KMS-11 (cell line): ENCODE measurements at regions not wholly inside any gene's neighbourhood (a gene's known extent, or its start where the extent isn't known, plus 50 kb on each side); places are given as distances from the start of the nearest gene placed in this dataset.

ENCODE experiments used
- H2AFZ ChIP-seq: fragments of 200-600 bp; sonication (generic); 2 replicates; pipeline ENCODE4 v1.6.1; 2016; ENCODE audit warnings: antibody characterized with exemption, mixed run types, low read depth
- H3K27ac ChIP-seq: fragments of 200-600 bp; sonication (generic); 2 replicates; pipeline ENCODE4 v1.6.1; 2016; ENCODE audit warnings: mild to moderate bottlenecking, mixed run types
- H3K27me3 ChIP-seq: fragments of 200-600 bp; sonication (generic); 2 replicates; pipeline ENCODE4 v1.6.1; 2017; ENCODE audit warnings: mild to moderate bottlenecking, low read depth, mixed run types, moderate library complexity; ENCODE audit not compliant: insufficient read depth
- H3K36me3 ChIP-seq: fragments of 200-600 bp; sonication (generic); 2 replicates; pipeline ENCODE4 v1.6.1; 2017; ENCODE audit warnings: mild to moderate bottlenecking, mixed run types; ENCODE audit not compliant: insufficient read depth
- H3K4me1 ChIP-seq: fragments of 200-600 bp; sonication (generic); 2 replicates; pipeline ENCODE4 v1.6.1; 2016; ENCODE audit warnings: mild to moderate bottlenecking, low read depth, mixed run types; ENCODE audit not compliant: poor library complexity, severe bottlenecking
- H3K4me2 ChIP-seq: fragments of 200-600 bp; sonication (generic); 2 replicates; pipeline ENCODE4 v1.7.0; 2016; ENCODE audit warnings: mild to moderate bottlenecking, mixed run types
- H3K4me3 ChIP-seq: fragments of 200-600 bp; sonication (generic); IDR thresholded peaks from 2 replicates; pipeline ENCODE4 v1.6.1; 2017; ENCODE audit warnings: low read depth, low read length, mixed read lengths; ENCODE audit not compliant: insufficient read depth
- H3K79me2 ChIP-seq: fragments of 200-600 bp; sonication (generic); 2 replicates; pipeline ENCODE4 v1.6.1; 2016; ENCODE audit warnings: low read depth, mixed run types; ENCODE audit not compliant: insufficient read depth
- H3K9ac ChIP-seq: fragments of 200-600 bp; sonication (generic); 2 replicates; pipeline ENCODE4 v1.6.1; 2016; ENCODE audit warnings: mild to moderate bottlenecking, mixed run types
- H4K20me1 ChIP-seq: fragments of 200-600 bp; sonication (generic); 2 replicates; pipeline ENCODE4 v1.6.1; 2016; ENCODE audit warnings: mild to moderate bottlenecking, mixed run types; ENCODE audit not compliant: insufficient read depth
- TF ChIP-seq, protein P1 (sequence below): fragments of 200-600 bp; sonication (generic); conservative IDR thresholded peaks from 2 replicates; pipeline ENCODE4 v1.6.1; 2017; ENCODE audit warnings: low read depth, mild to moderate bottlenecking, antibody characterized with exemption, low read length, moderate library complexity, mixed read lengths

DNA sequence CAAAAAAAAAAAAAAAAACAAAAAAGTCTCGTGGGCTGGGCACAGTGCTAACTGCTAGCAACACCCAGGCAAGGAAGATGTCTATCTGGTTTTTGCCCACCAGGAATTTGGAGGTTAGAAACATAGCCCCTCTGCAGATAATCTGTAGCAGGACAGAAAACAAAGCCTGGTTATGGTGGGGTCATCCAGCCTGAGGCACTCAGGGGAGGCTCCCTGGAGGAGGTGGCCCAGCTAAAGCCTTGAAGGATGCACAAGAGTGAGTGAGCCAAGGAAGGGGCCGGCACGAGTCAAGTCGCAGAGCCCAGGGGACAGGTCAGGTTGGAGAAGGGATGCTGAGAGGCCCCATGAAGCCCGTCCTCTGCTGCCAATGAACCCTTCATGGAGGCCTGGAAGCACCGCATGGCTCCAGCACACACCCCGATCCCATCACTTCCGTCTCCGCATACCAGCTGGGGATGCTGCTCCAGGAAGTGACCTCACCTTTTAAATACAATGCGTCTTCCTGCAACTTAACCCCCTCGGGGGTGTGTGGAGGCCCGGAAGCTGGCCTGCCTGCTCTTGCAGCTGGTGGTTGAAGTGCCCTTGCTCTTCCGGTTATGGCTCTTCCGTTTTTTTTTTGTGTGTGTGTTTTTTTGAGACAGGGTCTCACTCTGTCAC lies 86.5 kb downstream of the ENGASE start:
- H3K9ac ChIP-seq, result no peak overlapping the region
- H2AFZ ChIP-seq, result no peak overlapping the region
- H3K79me2 ChIP-seq, result no peaks in the 10 kb centered on the region
- TF ChIP-seq, protein P1, sequence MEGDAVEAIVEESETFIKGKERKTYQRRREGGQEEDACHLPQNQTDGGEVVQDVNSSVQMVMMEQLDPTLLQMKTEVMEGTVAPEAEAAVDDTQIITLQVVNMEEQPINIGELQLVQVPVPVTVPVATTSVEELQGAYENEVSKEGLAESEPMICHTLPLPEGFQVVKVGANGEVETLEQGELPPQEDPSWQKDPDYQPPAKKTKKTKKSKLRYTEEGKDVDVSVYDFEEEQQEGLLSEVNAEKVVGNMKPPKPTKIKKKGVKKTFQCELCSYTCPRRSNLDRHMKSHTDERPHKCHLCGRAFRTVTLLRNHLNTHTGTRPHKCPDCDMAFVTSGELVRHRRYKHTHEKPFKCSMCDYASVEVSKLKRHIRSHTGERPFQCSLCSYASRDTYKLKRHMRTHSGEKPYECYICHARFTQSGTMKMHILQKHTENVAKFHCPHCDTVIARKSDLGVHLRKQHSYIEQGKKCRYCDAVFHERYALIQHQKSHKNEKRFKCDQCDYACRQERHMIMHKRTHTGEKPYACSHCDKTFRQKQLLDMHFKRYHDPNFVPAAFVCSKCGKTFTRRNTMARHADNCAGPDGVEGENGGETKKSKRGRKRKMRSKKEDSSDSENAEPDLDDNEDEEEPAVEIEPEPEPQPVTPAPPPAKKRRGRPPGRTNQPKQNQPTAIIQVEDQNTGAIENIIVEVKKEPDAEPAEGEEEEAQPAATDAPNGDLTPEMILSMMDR, result no peak
- no peaks in the 10 kb centered on the region for H4K20me1 ChIP-seq
- no peak overlapping the region for H3K4me3 ChIP-seq
- no peak overlapping the region for H3K27ac ChIP-seq
- no peaks in the 10 kb centered on the region for H3K36me3 ChIP-seq
- H3K4me1 ChIP-seq, result no peaks in the 10 kb centered on the region
- H3K27me3 ChIP-seq, result peaks cover 100% of the 10 kb centered on the region
- H3K4me2 ChIP-seq, result no peak overlapping the region

DNA sequence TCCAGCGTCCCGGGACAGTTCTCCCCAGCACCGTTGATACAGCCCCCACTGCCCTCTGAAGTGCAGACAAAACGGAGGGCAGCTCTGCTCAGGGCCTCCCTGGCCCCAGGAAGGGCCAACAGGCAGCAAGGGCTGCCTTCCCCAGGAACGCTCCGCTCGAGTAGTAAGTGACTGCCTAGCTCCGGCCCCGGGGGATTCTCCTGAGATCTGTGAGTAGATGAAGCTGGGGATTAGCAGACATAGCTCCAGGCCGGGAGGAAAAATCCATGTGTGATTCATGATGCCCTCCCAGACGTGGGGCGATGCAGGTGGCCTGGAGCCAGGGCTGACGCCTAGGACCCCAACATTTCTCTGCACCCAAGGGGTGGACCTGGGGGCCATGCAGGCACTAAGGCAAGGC lies 85.3 kb downstream of the ENGASE start:
- H3K9ac ChIP-seq, result no peak overlapping the region
- H3K4me1 ChIP-seq, result no peaks in the 10 kb centered on the region
- H3K4me3 ChIP-seq, result no peak overlapping the region
- no peak overlapping the region for H2AFZ ChIP-seq
- no peaks in the 10 kb centered on the region for H3K79me2 ChIP-seq
- no peaks in the 10 kb centered on the region for H3K36me3 ChIP-seq
- H4K20me1 ChIP-seq, result no peaks in the 10 kb centered on the region
- TF ChIP-seq, protein P1, result no peak
- H3K27ac ChIP-seq, result no peak overlapping the region
- H3K27me3 ChIP-seq, result peaks cover 100% of the 10 kb centered on the region
- no peak overlapping the region for H3K4me2 ChIP-seq

- H3K4me2 ChIP-seq, result no peak overlapping the region
These were observed 84.8 kb downstream of the ENGASE start for GRCh38 chr17:79159471-79159870.

GRCh38 chr17:79156463-79157095 lies 82.0 kb downstream of the ENGASE start:
- H2AFZ ChIP-seq, result no peak overlapping the region
- no peaks in the 10 kb centered on the region for H3K79me2 ChIP-seq
- H3K27ac ChIP-seq, result no peak overlapping the region
- H3K36me3 ChIP-seq, result no peaks in the 10 kb centered on the region
- H3K4me2 ChIP-seq, result no peak overlapping the region
- TF ChIP-seq, protein P1, result no peak
- H3K27me3 ChIP-seq, result peaks cover 97% of the 10 kb centered on the region
- no peak overlapping the region for H3K9ac ChIP-seq
- H4K20me1 ChIP-seq, result no peaks in the 10 kb centered on the region
- no peaks in the 10 kb centered on the region for H3K4me1 ChIP-seq
- H3K4me3 ChIP-seq, result no peak overlapping the region

More at GRCh38 chr17:79159471-79159870, 84.8 kb downstream of the ENGASE start:
- H3K4me1 ChIP-seq, result no peaks in the 10 kb centered on the region
- no peaks in the 10 kb centered on the region for H3K36me3 ChIP-seq
- H3K4me3 ChIP-seq, result no peak overlapping the region
- no peak overlapping the region for H3K27ac ChIP-seq
- H2AFZ ChIP-seq, result no peak overlapping the region
- H3K27me3 ChIP-seq, result peaks cover 99% of the 10 kb centered on the region
- H3K79me2 ChIP-seq, result no peaks in the 10 kb centered on the region
- H4K20me1 ChIP-seq, result no peaks in the 10 kb centered on the region
- TF ChIP-seq, protein P1, result no peak
- H3K9ac ChIP-seq, result no peak overlapping the region
